ENCODE measurements at regions not wholly inside any gene's neighbourhood (a gene's known extent, or its start where the extent isn't known, plus 50 kb on each side); places are given as distances from the start of the nearest gene placed in this dataset.

DNA sequence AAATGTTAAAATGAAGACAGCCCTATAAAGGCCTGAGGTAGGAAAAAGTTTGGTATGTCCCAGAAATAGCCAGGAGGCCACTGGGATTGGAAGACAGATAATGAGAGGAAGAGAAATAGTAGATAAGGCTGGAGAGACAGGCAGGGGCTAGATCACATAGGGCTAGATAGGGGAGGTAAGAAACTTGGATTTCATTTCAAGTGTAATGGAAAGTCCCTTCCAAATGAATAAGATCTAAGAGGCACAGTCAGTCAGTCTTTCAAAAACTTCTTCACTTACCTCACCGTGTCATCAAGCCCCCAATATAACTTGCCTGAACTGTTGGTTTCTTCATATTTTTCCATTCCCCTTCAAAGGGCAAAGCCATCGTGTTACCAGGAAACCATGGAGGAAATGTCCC lies 121.8 kb downstream of the SPCS3 start:
- DNase-seq (ENCODE audit: low spot score) = no peak

DNA sequence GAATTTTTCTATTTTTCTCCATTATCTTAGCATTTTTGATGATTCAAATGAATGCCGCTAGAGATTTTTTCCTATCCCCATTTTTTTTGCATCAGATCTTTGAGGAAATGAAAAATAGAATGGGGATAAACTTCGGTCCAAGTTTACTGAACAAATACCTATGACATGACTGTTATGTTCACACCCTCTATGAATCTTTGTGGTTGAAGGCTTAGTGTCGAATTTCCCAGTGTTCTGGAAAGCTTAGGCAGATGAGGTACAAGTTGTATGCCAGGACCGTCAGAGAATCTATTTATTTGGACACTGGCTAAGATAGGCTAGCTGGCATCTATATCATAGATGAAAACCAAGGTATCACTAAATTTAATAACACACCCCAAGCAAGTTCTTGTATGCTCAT lies 123.4 kb downstream of the SPCS3 start:
- DNase-seq (ENCODE audit: low spot score) = no peak

DNA sequence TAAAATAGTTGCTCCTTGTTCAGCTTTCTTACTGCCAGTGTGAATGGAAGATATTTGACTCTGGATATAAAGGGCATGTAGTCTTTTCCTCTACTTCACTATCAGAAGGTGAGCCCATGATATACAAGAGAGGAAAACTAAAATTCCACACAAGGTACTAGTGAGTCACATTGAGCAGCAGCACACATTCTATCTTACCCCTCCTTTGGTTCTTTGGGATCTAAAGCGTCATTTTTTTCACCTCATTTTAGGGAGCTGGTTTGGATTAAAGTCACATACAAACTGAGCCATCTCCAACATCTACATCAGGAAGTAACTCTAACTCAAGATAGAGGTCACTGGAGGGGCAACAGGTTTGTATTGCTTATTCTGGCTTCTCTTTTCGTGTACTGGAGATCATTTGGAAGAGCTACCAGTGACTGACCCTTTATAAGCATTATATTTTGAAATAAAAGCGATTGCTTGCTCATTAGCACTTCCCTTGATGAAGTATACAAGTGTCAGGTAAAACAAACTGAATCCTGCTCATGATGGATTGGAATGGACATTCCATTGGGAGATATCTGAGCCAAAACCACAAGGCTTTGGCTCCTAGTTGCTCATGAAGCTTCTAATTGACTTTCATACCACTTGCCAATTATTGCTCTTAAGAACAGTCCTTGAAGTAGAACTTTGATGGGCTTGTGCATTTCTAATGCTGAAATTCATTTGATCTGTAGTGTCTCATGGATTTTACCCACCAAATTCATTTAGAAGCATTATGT lies 124.1 kb downstream of the SPCS3 start:
- no peak for DNase-seq (ENCODE audit: low spot score)

DNA sequence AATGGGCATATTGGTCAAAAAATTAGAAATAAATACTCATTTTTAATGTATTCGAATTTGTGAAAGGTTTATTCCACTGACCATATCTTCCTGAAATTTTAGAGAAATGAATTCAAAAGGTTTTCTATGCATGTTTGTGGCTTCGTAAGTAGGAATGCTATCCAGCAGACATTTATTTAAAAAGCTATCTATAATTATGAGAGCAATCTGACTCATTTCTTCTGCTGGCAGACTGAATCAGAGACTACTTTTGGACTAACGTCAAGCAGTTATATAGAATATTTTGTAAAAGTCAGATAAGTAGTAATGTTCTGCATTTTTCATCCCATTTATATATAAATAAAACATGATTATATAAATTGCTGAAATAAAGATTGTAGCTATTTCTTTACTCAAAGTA lies 125.0 kb downstream of the SPCS3 start:
- DNase-seq (ENCODE audit: low spot score) = no peak

DNA sequence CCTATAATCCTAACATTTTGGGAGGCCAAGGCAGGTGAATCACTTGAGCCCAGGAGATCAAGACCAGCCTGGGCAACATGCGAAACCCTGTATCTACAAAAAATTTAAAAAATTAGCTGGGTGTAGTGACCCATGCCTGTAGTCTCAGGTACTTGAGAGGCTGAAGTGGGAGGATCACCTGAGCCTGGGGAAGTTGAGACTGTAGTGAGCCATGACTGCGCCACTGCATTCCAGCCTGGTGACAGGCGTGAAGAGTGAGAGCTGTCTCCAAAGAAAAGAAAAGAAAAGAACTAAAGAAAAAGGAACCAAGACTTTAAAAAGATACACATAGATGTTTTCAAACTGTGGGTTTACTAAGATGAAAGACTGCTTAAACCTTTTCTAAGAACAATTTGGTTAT lies 129.0 kb downstream of the SPCS3 start:
- no peak for DNase-seq (ENCODE audit: low spot score)

DNA sequence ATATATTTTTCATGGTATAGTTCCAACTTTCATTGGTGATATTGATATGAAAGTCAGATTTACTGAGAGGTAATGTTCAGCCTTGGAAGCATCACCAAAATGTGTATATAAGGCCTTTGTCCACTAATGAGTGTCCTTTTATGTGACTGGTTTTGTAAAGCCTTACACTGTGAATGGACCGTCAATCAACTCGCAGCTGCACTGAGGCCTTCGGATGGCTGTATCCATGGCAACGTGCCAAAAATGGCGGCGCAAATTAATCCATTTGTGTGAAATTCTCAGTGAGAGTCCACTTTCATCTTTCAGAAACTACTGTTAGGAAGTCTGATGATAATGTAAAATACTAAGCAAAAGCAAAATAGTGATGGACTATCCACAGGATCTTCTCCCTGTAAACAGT lies 131.7 kb downstream of the SPCS3 start:
- no peak for DNase-seq (ENCODE audit: low spot score)

DNA sequence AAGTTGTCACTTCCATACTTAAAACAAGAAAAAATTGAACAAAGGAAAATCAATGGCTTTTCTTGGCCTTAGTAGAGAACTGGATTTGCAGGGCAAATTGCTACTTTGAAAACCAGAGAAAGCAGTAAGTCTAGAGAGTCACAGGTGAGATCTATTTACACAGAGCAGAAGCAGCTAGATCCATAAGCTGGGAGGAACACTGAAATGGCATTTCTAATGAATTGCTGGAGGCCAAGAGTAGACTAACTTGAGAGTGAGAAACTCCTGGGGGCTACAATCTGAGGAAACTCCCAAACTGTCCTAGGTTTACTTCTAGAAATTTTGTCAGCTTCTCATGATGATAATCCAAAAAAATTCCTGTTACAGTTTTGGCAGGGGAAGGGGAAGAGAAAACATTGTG lies 133.3 kb downstream of the SPCS3 start:
- DNase-seq (ENCODE audit: low spot score) = no peak

DNA sequence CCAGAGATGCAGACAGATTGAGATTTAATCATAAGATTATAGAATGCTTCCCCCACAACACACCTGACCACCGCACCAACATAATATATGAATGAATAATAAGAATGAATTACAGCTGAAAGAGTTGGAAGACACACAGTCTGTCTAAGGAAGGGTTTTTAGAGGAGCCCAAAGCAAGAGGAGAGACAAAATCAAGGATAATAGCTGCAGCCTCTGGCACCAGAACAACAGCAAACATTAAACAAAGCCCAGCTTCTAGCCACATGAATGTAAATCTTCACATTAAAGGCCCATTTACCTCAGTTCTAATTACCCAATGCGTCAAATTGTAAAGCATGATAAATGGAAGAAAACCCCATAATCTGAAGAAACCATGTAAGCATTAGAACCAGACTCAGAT lies 133.9 kb downstream of the SPCS3 start:
- DNase-seq (ENCODE audit: low spot score) = no peak

DNA sequence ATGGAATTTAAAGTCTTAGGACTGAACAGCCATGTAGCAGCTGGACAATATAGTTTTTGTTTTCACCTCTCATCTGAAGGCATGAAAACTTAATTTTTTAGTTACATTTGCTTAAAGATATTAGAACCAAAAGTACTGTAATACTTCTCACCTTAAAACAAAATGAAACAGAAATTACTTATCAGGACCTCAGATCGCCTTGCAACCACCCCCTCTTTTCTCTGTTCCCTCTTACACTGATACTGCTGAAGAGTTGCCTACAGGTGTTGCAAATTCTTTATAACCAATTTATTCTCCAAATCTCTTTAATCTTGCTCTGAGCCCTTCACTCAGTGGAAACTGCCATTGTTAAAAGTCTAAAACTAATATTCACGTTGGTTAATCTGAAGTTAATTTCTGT lies 145.0 kb downstream of the SPCS3 start:
- DNase-seq (ENCODE audit: low spot score) = no peak

DNA sequence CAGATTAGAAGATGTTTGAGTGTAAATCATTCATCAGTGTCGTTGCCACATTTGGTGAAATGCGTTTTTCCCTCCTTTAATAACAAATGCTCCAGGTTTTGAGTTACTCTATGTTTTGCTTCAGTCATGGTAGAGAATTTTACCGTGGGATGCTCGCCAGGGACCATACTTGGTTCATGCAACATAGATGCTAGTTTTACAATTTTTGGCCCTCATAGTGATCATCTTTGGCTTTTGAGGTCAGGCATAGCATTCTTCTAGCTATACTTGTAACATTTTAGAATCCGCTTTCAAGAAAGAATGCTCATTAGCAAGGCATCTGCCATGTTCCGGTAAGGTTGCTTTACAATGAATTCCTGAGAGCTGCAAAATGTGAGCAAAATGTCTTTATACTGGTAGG lies 147.2 kb downstream of the SPCS3 start:
- DNase-seq (ENCODE audit: low spot score) = no peak

DNA sequence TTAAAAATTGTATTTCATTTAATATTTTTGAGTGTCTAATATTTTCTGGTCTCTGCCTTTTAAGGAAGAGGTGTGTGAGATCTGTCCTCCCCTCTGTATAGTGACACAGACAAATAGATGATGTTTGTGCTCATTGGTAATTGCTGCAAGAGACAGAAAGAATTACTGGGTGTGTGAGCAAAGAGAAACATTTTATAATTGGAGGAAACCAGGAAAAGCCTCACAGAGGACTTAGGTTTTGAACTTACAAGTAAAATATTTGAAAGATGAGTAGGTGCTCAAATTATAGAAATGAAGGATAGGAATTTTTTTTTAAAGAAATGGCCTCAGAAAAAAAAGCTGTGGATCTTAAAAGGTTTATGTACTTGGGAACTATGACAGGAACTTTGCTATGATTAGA lies 149.8 kb downstream of the SPCS3 start:
- no peak for DNase-seq (ENCODE audit: low spot score)

DNA sequence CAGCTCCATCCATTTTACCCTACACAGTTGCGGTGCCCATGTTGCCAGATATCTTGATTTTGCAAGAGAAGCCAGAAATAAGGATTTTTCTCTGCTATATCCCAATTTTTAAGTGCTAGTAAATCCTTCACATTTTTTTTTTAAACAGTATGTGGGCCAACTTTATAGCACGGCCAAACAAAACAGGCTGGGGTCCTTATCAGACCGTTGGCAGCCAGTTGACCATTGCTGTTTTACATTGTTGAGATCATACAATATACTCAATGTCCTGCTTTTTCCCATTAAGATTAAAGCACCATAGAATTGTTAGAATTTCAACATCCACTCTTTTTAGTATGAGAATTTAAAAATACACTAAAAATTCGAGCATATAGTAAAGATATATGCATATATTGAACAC lies 150.9 kb downstream of the SPCS3 start:
- no peak for DNase-seq (ENCODE audit: low spot score)

DNA sequence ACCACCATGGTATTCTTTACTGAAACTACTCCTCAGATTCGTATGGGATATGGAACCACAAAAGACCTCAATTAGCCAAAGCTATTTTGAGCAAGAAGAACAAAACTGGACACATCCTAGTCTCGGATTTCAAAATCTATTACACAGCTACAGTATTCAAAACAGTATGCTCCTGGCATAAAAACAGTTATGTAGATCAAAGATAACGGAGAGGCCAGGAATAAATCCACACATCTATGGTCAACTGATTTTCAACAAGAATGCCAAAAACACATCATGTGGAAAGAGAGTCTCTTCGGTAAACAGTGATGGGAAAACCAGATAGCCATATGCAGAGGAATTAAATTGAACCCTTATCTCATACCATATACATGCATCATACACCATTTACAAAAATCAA lies 155.3 kb downstream of the SPCS3 start:
- no peak for DNase-seq (ENCODE audit: low spot score)

DNA sequence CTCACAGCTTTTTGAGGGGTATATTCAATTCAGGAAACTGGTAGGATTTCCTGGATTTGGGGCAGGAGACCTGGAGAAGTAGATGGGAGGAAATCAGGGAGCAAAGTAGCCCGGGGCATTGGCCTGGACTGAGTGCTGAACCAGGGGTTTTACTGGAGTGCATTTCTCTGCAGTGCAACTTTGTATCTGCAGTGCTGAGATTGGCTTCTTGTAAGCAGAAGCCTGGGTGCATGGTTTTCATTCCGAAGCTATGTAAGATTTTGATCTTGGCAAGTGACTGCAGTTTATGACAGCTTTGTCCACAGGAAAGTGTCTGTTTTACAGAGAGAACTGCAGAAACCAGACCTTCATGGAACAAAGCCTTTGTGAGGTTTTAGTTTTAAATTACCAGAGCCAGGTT lies 158.3 kb downstream of the SPCS3 start:
- peak; percentile 42 for DNase-seq (ENCODE audit: low spot score)

DNA sequence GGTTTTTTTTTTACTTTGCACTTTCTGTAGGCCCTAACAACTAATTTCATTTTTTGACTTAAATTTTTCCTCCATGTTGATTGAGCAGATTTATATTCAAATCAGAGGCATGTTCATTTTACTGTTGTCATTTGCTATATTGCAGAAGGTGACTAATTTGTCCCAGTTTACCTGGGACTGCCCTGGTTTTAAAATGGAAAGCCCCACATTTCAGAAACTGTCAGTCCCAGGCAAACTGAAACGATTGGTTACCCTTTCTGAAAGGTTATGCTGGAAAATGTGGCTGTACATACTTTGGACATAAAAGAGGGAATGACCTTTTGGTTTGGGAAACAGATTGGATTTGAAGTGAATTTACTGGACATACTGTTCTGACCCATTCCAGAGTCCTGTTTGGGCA lies 160.0 kb downstream of the SPCS3 start:
- no peak for DNase-seq (ENCODE audit: low spot score)

DNA sequence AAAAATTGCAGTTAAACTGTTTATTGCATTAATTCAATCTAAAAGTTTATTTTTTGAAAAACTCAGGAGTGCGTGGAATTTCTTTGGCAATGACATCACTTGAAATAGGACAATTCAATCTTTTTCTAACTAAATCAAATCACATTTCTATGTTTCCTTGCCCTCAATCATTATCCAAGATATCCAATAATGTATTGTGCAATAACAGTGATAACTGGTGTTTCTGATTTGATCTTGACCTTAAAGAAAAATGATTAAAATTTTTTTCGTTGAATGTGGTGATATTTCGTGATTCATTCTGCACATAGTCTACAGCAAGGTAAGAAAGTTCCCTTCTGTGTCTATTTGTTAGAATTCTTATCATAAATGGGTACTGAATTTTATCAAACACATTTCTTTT lies 163.2 kb downstream of the SPCS3 start:
- no peak for DNase-seq (ENCODE audit: low spot score)

DNA sequence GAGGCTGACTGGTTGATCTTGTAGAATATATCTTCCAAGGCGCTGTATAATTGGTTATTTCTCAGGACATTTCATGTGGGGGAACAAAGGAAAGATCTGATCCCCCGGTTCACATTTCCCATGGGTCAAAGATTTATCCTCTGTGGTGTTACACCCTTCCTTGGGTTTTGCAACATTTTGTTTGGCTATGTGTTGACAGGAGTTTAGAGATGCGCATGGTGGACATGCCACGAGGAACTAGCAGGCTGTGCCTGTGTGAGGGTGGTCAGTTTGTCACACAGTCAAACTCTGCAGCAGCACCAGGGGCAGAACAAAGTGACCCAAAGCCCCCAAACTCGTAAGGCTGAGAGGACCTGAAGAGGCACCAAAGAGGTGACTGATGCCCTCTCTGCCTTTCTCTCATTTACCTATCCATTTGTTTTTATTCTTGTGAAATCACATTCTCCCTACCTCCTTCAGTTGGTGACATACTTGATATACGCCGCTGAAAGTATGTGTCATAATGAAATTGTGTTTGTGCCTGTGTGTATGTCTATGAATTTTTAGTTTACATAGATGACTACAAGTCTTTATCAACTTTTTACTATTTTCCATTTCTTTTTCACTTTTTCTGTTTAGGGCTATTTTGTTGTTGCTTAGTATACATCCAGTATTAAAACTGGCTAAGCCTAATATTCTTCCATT lies 164.7 kb downstream of the SPCS3 start:
- no peak for DNase-seq (ENCODE audit: low spot score)

DNA sequence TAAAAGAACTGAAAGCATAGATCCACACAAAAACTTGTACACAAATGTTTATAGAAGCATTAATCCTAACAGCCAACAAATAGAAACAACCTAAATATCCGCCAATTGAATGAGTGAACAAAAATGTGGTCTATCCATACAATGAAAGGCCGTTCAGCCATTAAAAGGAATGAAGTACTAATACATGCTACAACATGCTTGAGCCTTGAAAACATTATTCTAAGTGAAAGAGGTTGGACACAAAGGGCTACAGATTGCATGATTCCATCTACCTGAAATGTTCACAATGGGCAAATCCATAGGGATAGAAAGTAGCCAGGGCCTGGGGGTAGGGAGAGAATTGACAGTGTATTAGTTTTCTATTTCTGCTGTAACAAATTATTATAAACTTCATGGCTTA lies 169.2 kb downstream of the SPCS3 start:
- no peak for DNase-seq (ENCODE audit: low spot score)

DNA sequence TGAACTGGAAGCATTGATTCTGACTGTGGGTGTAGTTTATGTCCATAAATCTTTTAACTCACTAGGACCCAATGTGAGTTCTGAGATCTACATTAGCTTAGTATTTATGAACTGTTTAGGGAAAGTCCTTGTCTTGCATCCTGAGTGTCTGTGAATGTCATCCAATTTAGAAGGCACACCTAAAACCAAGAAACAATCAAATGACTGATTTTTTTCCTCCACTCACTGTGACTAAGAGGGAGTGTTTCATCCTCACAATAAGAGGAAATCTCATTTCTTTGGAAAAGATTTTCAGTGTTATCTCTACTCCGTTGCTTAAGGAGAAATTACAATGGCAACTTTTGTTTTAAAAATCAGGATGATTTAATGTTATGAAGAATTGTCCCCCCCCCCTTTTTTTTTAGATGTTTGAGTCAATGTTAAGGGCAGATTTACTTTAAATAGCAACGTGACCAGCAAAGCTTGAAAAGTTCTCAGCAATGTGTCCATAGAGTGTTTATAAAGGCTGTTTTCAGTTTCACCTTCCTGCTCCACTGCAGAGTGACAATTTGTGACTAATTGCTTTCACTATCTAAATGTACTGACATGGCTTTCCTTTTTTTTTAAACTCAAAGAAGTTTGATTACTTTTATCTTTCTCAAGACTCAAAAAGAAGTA lies 173.0 kb downstream of the SPCS3 start:
- no peak for DNase-seq (ENCODE audit: low spot score)

DNA sequence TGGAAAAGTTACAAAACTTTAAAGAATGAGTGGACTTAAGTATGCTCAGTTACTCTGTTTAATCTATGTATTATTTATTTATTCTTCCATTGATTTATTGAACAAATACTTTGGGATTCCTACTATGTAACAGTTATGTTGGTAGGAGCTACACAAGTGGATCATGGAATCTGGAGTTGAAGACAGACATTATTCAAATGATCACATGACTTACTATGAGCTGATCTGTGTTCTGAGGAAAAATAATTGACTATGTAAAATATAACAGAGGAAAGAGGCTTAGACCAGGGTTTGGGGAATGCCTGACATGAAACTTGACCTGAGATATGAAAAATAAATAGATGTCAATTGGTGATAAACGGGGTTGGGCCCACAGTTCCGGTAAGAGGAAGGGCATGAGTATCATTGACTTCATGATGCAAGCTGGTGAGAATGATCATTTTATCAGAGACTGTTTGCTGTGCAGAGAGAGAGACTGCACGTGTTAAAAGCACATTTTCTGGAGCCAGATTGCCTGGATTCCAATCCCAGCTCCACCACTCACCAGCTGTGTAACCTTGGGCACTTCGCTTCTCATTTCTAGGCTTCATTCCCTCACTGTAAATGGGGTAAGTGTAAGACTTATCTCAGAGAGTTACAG lies 179.0 kb downstream of the SPCS3 start:
- no peak for DNase-seq (ENCODE audit: low spot score)

DNA sequence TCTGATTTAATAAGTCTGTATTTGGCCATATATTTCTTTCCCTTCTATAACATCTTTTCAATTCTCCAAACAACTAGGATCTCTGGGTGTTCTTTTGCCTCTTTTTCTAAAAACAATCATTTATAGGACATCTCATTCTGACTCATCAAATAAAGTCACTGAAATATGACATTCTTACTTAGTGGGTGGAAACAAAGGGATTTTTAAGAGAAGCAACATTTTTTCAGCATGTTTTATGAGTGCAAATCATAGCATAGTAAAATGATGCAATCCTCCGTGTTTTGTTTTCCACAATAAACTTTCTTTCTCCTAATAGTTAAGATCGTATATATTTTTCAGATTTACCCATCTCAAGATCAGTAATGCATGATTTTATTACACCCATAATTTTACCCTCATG lies 179.8 kb downstream of the SPCS3 start:
- DNase-seq (ENCODE audit: low spot score) = no peak

DNA sequence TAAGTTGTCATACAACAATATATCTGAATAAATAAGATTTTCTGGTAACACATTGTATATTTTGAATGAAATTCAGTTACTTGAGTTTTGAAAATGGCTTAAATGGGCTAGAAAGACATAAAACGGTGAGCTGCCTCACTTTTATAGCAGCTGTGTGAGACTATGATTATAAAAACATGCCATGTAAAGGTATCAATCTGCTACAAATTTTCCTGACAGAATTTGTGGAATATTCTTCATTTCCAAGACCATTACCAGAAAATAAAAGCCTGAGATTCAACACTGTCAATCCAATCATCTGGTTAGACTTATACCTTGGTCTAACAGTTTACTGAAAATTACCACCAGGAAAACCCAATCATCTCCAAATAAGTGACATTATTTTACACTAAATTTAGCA lies 181.1 kb downstream of the SPCS3 start:
- no peak for DNase-seq (ENCODE audit: low spot score)

DNA sequence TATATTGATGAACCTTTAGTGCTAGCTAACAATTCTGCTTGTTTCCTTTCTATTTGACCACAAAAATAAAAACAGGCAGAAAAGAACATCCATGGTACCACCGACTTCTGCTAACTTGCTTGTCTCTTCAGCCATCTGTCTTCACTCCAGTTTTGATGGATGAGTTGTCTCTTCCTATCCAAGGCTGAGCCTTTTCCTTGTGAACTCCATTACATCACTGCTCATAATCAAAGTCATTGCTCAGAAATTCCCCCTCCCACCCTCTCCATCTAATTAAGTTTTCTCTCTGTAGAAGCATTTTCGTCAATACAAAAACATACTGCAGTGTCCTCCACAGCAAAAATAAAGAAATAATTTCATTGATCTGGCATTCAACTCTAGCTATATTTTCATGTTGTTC lies 184.4 kb downstream of the SPCS3 start:
- DNase-seq (ENCODE audit: low spot score) = no peak
